ENCODE measurements at regions not wholly inside any gene's neighbourhood (a gene's known extent, or its start where the extent isn't known, plus 50 kb on each side); places are given as distances from the start of the nearest gene placed in this dataset.
"Not testable (repeated sequence)": the region's sequence is repeated elsewhere in the genome, so short reads cannot be mapped to it uniquely, and the experiment has no call there.

- no peak for TF ChIP-seq TAF1 (IDR thresholded peaks at IDR 0.05; ENCODE audit: low read depth, low read length)
- TF ChIP-seq PAX5 (IDR thresholded peaks at IDR 0.05; ENCODE audit: insufficient read depth, low read length, severe bottlenecking) = no peak
- no peak for TF ChIP-seq SPI1 (IDR thresholded peaks at IDR 0.05; ENCODE audit: low read depth, low read length)
- no peak for TF ChIP-seq POLR2AphosphoS5 (IDR thresholded peaks at IDR 0.05; ENCODE audit: low read depth, low read length)
- TF ChIP-seq POU2F2 (IDR thresholded peaks at IDR 0.05; ENCODE audit: low read depth, low read length) = no peak
- TF ChIP-seq POLR2A (IDR thresholded peaks at IDR 0.05; ENCODE audit: low read depth, low read length) = no peak
- FAIRE-seq (no peak), DNase-seq (ENCODE audit: insufficient read length, low spot score) (no peak)
These were observed 74.8 kb upstream of the RPL38 start for GRCh38 chr17:74128456-74129211.

- FAIRE-seq; DNase-seq (ENCODE audit: insufficient read length, low spot score): not testable (repeated sequence)
These were observed 73.7 kb upstream of the RPL38 start for GRCh38 chr17:74129800-74130199.

- DNase-seq (ENCODE audit: insufficient read length, low spot score) (no peak), FAIRE-seq (no peak)
- TF ChIP-seq PAX5 (IDR thresholded peaks at IDR 0.05; ENCODE audit: insufficient read depth, low read length, severe bottlenecking) (no peak), POLR2A (IDR thresholded peaks at IDR 0.05; ENCODE audit: low read depth, low read length) (no peak), POU2F2 (IDR thresholded peaks at IDR 0.05; ENCODE audit: low read depth, low read length) (no peak), SPI1 (IDR thresholded peaks at IDR 0.05; ENCODE audit: low read depth, low read length) (no peak), TAF1 (IDR thresholded peaks at IDR 0.05; ENCODE audit: low read depth, low read length) (no peak), POLR2AphosphoS5 (IDR thresholded peaks at IDR 0.05; ENCODE audit: low read depth, low read length) (no peak)
These were observed 73.2 kb upstream of the RPL38 start for GRCh38 chr17:74130276-74130675.

GRCh38 chr17:74130841-74131240 is 72.6 kb upstream of the RPL38 start:
- FAIRE-seq (no peak), DNase-seq (ENCODE audit: insufficient read length, low spot score) (no peak)
- no peak for TF ChIP-seq SPI1 (IDR thresholded peaks at IDR 0.05; ENCODE audit: low read depth, low read length)
- no peak for TF ChIP-seq TAF1 (IDR thresholded peaks at IDR 0.05; ENCODE audit: low read depth, low read length)
- TF ChIP-seq POLR2AphosphoS5 (IDR thresholded peaks at IDR 0.05; ENCODE audit: low read depth, low read length) = no peak
- no peak for TF ChIP-seq POU2F2 (IDR thresholded peaks at IDR 0.05; ENCODE audit: low read depth, low read length)

GRCh38 chr17:74132354-74132753 is 71.1 kb upstream of the RPL38 start:
- DNase-seq (ENCODE audit: insufficient read length, low spot score) = no peak
- FAIRE-seq = no peak
- no peak for TF ChIP-seq SPI1 (IDR thresholded peaks at IDR 0.05; ENCODE audit: low read depth, low read length)
- TF ChIP-seq PAX5 (IDR thresholded peaks at IDR 0.05; ENCODE audit: insufficient read depth, low read length, severe bottlenecking) = no peak

- TF ChIP-seq SPI1 (IDR thresholded peaks at IDR 0.05; ENCODE audit: low read depth, low read length) (no peak), POLR2A (IDR thresholded peaks at IDR 0.05; ENCODE audit: low read depth, low read length) (no peak), TAF1 (IDR thresholded peaks at IDR 0.05; ENCODE audit: low read depth, low read length) (no peak), POU2F2 (IDR thresholded peaks at IDR 0.05; ENCODE audit: low read depth, low read length) (no peak), POLR2AphosphoS5 (IDR thresholded peaks at IDR 0.05; ENCODE audit: low read depth, low read length) (no peak), PAX5 (IDR thresholded peaks at IDR 0.05; ENCODE audit: insufficient read depth, low read length, severe bottlenecking) (no peak)
- no peak for DNase-seq (ENCODE audit: insufficient read length, low spot score)
- no peak for FAIRE-seq
These were observed 69.7 kb upstream of the RPL38 start for GRCh38 chr17:74133740-74134139.

GRCh38 chr17:74134234-74134633 is 69.2 kb upstream of the RPL38 start:
- FAIRE-seq; DNase-seq (ENCODE audit: insufficient read length, low spot score): not testable (repeated sequence)

GRCh38 chr17:74134991-74135390 is 68.5 kb upstream of the RPL38 start:
- FAIRE-seq = no peak
- TF ChIP-seq POU2F2 (IDR thresholded peaks at IDR 0.05; ENCODE audit: low read depth, low read length) (no peak), PAX5 (IDR thresholded peaks at IDR 0.05; ENCODE audit: insufficient read depth, low read length, severe bottlenecking) (no peak), TAF1 (IDR thresholded peaks at IDR 0.05; ENCODE audit: low read depth, low read length) (no peak), POLR2A (IDR thresholded peaks at IDR 0.05; ENCODE audit: low read depth, low read length) (no peak), POLR2AphosphoS5 (IDR thresholded peaks at IDR 0.05; ENCODE audit: low read depth, low read length) (no peak), SPI1 (IDR thresholded peaks at IDR 0.05; ENCODE audit: low read depth, low read length) (no peak)
- DNase-seq (ENCODE audit: insufficient read length, low spot score) = no peak

- no peak for DNase-seq (ENCODE audit: insufficient read length, low spot score)
- no peak for FAIRE-seq
- TF ChIP-seq POLR2AphosphoS5 (IDR thresholded peaks at IDR 0.05; ENCODE audit: low read depth, low read length) (no peak), POLR2A (IDR thresholded peaks at IDR 0.05; ENCODE audit: low read depth, low read length) (no peak), TAF1 (IDR thresholded peaks at IDR 0.05; ENCODE audit: low read depth, low read length) (no peak), SPI1 (IDR thresholded peaks at IDR 0.05; ENCODE audit: low read depth, low read length) (no peak), PAX5 (IDR thresholded peaks at IDR 0.05; ENCODE audit: insufficient read depth, low read length, severe bottlenecking) (no peak), POU2F2 (IDR thresholded peaks at IDR 0.05; ENCODE audit: low read depth, low read length) (no peak)
These were observed 67.9 kb upstream of the RPL38 start for GRCh38 chr17:74135391-74136167.

- no peak for FAIRE-seq
- no peak for DNase-seq (ENCODE audit: insufficient read length, low spot score)
- TF ChIP-seq POLR2A (IDR thresholded peaks at IDR 0.05; ENCODE audit: low read depth, low read length) (no peak), POLR2AphosphoS5 (IDR thresholded peaks at IDR 0.05; ENCODE audit: low read depth, low read length) (no peak), TAF1 (IDR thresholded peaks at IDR 0.05; ENCODE audit: low read depth, low read length) (no peak), POU2F2 (IDR thresholded peaks at IDR 0.05; ENCODE audit: low read depth, low read length) (no peak), SPI1 (IDR thresholded peaks at IDR 0.05; ENCODE audit: low read depth, low read length) (no peak), PAX5 (IDR thresholded peaks at IDR 0.05; ENCODE audit: insufficient read depth, low read length, severe bottlenecking) (no peak)
These were observed 66.1 kb upstream of the RPL38 start for GRCh38 chr17:74137416-74137815.

Measured in GM12891 (cell line).